Thyroid gland (tissue), 4 donors: ENCODE measurements at regions not wholly inside any gene's neighbourhood (a gene's known extent, or its start where the extent isn't known, plus 50 kb on each side); places are given as distances from the start of the nearest gene placed in this dataset.

ENCODE experiments used
- DNase-seq, 2 donors: peaks; one replicate each; pipeline ENCODE4 v3.0.0-alpha.2; 2019
- H3K27ac ChIP-seq, 3 donors: fragments of 200-600 bp; sonication (generic); 1 replicate in 2 of 3; 2 replicates in 1 of 3; pipeline ENCODE4 v1.5.1; 2016 to 2019; ENCODE audit warnings: mild to moderate bottlenecking in 1 of 3, moderate library complexity in 1 of 3
- H3K27me3 ChIP-seq: fragments of 200-600 bp; sonication (generic); one replicate; pipeline ENCODE4 v1.5.1; 2019
- H3K36me3 ChIP-seq, 2 donors: fragments of 200-600 bp; sonication (generic); one replicate each; pipeline ENCODE4 v1.5.1; 2016 to 2019
- H3K4me1 ChIP-seq, 2 donors: fragments of 200-600 bp; sonication (generic); one replicate each; pipeline ENCODE4 v1.5.1; 2017 to 2019
- H3K4me3 ChIP-seq, 3 donors: fragments of 200-600 bp; sonication (generic); replicated peaks in 1 of 3; 1 replicate in 2 of 3; 2 replicates in 1 of 3; pipeline ENCODE4 v1.5.1; 2016; ENCODE audit warnings: mild to moderate bottlenecking in 1 of 3
- H3K9me3 ChIP-seq: fragments of 200-600 bp; sonication (generic); one replicate; pipeline ENCODE4 v1.5.1; 2017
- CTCF ChIP-seq, 6 experiments: fragments of 200-600 bp in 3 of 6; fragments of 450-650 bp in 3 of 6; sonication (generic) in 3 of 6; IDR thresholded peaks; one replicate each; pipeline ENCODE4 v1.5.1; 2016 to 2019; ENCODE audit warnings: antibody characterized with exemption in 6 of 6, mild to moderate bottlenecking in 2 of 6, inconsistent platforms in 1 of 6, moderate library complexity in 1 of 6
- POLR2A ChIP-seq, 2 donors: fragments of 450-650 bp; IDR thresholded peaks; one replicate each; pipeline ENCODE4 v1.6.1; 2017; ENCODE audit warnings: antibody characterized with exemption in 2 of 2, mild to moderate bottlenecking in 2 of 2, moderate library complexity in 1 of 2
- WGBS, 2 donors: methylation state at CpG; one replicate each; pipeline ENCODE4 v1.1.5; 2017; 5-methylcytosine and 5-hydroxymethylcytosine counted together
- intact Hi-C: fragments of 100-400 bp; cut with DNase I; formaldehyde crosslinking; loops from one replicate; pipeline ENCODE4 v1.15.1; 2023

GRCh38 chr7:121591926-121592325, 195.8 kb upstream of the FAM3C start:
- DNase-seq, result no peak
- Histone ChIP-seq H3K9me3 (no peaks in the 10 kb centered on the region), H3K4me1 (no peaks in the 10 kb centered on the region), H3K4me3 (no peak overlapping the region), H3K27me3 (no peaks in the 10 kb centered on the region), H3K36me3 (no peaks in the 10 kb centered on the region), H3K27ac (no peak overlapping the region)
- intact Hi-C loops, result no loop called here
- no peak for TF ChIP-seq CTCF (IDR thresholded peaks at IDR 0.05)
- TF ChIP-seq POLR2A (IDR thresholded peaks at IDR 0.05), result no peak
- WGBS, 2 donors, result 93 to 97% methylated on average over 3 of the region's 3 CpGs

- H3K27ac ChIP-seq, result no peak overlapping the region
- WGBS, 2 donors, result 83 to 85% methylated on average over 5 of the region's 5 CpGs
- intact Hi-C loops, result no loop called here
- H3K27me3 ChIP-seq, result no peaks in the 10 kb centered on the region
- no peak overlapping the region for H3K4me3 ChIP-seq
- no peaks in the 10 kb centered on the region for H3K4me1 ChIP-seq
- H3K36me3 ChIP-seq, result no peaks in the 10 kb centered on the region
- DNase-seq, result no peak
- H3K9me3 ChIP-seq, result no peaks in the 10 kb centered on the region
- no peak for TF ChIP-seq POLR2A (IDR thresholded peaks at IDR 0.05)
Observed at GRCh38 chr7:121587435-121587834, 191.3 kb upstream of the FAM3C start.

- H3K4me1 ChIP-seq, result no peaks in the 10 kb centered on the region
- no peak overlapping the region for H3K4me3 ChIP-seq
- no peaks in the 10 kb centered on the region for H3K9me3 ChIP-seq
- intact Hi-C loops, result no loop called here
- no peak overlapping the region for H3K27ac ChIP-seq
- no peak for TF ChIP-seq POLR2A (IDR thresholded peaks at IDR 0.05)
- TF ChIP-seq CTCF (IDR thresholded peaks at IDR 0.05), result no peak
- DNase-seq, result no peak
- no peaks in the 10 kb centered on the region for H3K36me3 ChIP-seq
- no peaks in the 10 kb centered on the region for H3K27me3 ChIP-seq
Observed at GRCh38 chr7:121582258-121582657, 186.2 kb upstream of the FAM3C start.

GRCh38 chr7:121579639-121580038, 183.5 kb upstream of the FAM3C start:
- WGBS, 2 donors, result 88 to 94% methylated on average over 1 of the region's 1 CpG
- intact Hi-C loops, result no loop called here
- no peak for DNase-seq
- Histone ChIP-seq H3K27ac (no peak overlapping the region), H3K27me3 (no peaks in the 10 kb centered on the region), H3K9me3 (no peaks in the 10 kb centered on the region), H3K4me3 (no peak overlapping the region), H3K4me1 (no peaks in the 10 kb centered on the region), H3K36me3 (no peaks in the 10 kb centered on the region)
- TF ChIP-seq CTCF (IDR thresholded peaks at IDR 0.05) (no peak), POLR2A (IDR thresholded peaks at IDR 0.05) (no peak)

- 62 to 82% methylated on average over 3 of the region's 3 CpGs for WGBS, 2 donors
- Histone ChIP-seq H3K4me3 (no peak overlapping the region), H3K4me1 (no peaks in the 10 kb centered on the region), H3K36me3 (no peaks in the 10 kb centered on the region), H3K9me3 (no peaks in the 10 kb centered on the region), H3K27ac (no peak overlapping the region), H3K27me3 (no peaks in the 10 kb centered on the region)
- intact Hi-C loops, result no loop called here
- DNase-seq, result no peak
- TF ChIP-seq CTCF (IDR thresholded peaks at IDR 0.05), result no peak
Observed at GRCh38 chr7:121578669-121579068, 182.6 kb upstream of the FAM3C start.
